ENCODE measurements at regions not wholly inside any gene's neighbourhood (a gene's known extent, or its start where the extent isn't known, plus 50 kb on each side); places are given as distances from the start of the nearest gene placed in this dataset.

GRCh38 chr5:3393122-3393919, 202.3 kb upstream of the IRX1 start:
- DNase-seq = no peak

- no peak for DNase-seq
Measured at GRCh38 chr5:3392306-3392939, 203.2 kb upstream of the IRX1 start.

GRCh38 chr5:3391210-3391609, 204.4 kb upstream of the IRX1 start:
- DNase-seq = no peak

- DNase-seq = no peak
Measured at GRCh38 chr5:3389471-3390026, 206.1 kb upstream of the IRX1 start.

- DNase-seq = no peak
Measured at GRCh38 chr5:3386637-3387036, 209.0 kb upstream of the IRX1 start.

DNA sequence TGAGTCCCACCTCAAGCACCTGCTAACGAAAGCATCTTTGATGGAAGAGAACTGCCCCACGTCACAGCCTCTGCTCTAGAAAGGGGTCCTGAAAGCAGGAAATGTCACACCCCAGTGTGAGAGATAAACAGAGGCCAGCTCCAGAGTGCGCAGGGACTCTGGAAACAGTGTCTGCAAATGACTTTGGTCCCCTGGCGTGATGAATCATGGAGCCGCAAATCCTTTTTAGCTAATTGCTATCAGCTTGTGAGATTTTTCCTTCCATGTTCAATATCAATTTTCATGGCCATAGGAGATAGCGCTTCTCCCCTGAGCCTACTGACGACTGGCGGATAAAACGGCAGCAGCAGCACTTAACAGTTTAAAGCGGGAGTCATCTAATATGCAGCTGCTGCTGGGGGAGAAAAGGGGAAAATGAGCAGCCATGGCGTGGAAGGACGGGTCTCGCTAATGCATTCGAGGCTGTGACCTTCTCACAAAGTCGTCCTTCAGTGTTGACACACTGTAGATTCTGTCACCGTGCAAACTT, 209.6 kb upstream of the IRX1 start:
- no peak for DNase-seq

DNA sequence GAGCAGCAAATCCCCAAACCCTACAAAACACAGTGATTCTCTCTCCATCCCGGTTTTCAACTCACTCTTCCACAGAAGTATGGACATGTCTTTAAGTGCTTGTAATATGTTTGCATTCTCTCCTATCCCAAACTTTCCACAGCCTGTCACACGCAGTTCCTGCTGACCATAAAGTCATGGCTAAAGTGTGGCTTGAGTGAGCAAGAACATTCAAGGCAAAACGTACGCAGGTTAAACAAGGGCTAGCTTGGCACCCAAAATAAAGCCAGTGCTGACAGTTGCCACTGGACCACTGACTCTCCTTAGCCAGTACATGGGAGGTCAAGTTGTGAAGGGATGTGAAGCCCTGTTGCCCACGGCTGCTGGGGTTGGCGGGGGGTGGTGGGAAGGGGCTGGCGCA, 211.1 kb upstream of the IRX1 start:
- no peak for DNase-seq

GRCh38 chr5:3382782-3383181, 212.8 kb upstream of the IRX1 start:
- no peak for DNase-seq

GRCh38 chr5:3382151-3382550, 213.5 kb upstream of the IRX1 start:
- no peak for DNase-seq

DNA sequence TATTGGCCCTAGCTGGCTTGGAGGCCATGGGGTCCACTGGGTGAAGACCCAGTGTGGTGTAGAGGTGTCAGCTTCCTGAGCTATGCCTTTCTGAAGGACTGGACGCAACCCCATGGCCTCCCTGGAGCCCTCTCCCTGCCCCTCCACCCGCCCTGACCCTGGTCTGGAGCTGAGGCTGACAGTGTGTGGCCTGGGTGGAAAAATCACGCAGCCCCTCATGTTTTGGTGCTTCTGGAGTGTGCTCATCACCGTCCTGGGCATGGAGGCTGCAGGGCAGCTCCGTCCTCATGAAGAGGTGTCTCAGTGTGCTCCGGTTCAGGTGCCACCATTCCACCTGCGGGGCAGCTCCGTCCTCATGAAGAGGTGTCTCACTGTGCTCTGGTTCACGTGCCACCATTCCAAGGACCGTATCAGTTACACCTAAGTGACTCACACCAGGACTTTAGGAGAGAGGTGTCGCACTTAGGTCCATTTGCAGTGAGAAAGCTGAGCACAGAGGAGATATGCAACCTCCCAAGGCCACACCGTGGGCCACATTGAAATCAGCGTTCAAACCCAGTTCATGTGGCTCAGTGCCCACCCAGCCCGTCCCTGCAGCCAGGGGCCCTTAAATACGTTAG, 214.3 kb upstream of the IRX1 start:
- no peak for DNase-seq

- DNase-seq = no peak
Measured at GRCh38 chr5:3380689-3381088, 214.9 kb upstream of the IRX1 start.

- DNase-seq = no peak
Measured at GRCh38 chr5:3377831-3378230, 217.8 kb upstream of the IRX1 start.

- no peak for DNase-seq
Measured at GRCh38 chr5:3377176-3377575, 218.5 kb upstream of the IRX1 start.

DNA sequence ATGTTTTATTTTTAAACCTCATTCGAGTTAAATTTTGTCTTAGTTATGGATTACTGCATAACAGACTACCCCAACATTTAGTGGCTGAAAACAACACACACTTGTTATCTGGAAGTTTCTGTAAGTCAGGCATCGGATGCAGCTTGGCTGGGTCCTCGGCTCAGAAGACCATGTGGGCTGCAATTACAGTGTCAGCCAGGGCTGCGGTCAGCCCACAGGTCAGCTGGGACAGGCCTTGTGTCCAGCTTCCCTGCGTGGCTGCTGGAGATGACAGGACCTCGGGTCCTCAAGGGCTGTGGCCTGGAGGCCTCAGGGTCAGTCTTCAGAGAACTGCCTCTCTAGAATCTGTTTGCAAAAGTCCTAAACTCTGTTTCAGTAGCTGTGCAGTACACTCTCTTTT, 219.0 kb upstream of the IRX1 start:
- no peak for DNase-seq

DNA sequence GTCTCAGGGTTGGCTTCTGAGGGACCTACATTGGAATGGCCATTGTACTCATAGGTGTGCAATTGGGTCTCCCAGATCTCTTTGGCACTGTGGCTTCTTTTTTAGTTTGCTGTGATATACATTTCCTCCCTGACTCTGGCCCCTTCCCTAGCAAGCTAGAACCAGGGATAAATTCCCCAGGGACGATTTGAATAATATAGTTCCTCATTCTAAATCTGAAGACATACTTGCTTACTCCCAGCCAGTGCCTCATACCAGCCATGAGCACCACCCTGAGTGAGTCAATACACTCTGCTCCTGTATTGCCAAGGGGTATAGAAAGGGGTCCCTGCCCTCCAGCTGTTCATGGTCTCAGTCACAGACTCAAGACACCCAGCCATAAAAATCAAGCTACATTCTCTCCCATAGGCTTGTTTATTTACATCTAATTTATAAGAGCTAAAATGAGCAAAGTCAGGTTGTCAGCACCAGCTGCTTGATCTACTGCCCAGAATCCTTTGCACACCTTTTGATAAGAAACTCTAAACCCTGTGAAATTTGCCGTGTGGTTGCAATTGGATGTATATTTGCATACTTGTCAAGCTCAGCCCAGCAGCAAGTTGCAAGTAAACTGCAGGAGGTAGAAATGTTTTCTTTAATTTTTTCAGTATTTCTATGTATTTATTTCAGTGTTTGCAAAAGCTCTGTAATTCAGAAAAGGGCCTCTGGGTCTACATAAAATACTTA, 219.9 kb upstream of the IRX1 start:
- no peak for DNase-seq

- DNase-seq = no peak
Measured at GRCh38 chr5:3373391-3373790, 222.2 kb upstream of the IRX1 start.

- DNase-seq = no peak
Measured at GRCh38 chr5:3372289-3372688, 223.3 kb upstream of the IRX1 start.

DNA sequence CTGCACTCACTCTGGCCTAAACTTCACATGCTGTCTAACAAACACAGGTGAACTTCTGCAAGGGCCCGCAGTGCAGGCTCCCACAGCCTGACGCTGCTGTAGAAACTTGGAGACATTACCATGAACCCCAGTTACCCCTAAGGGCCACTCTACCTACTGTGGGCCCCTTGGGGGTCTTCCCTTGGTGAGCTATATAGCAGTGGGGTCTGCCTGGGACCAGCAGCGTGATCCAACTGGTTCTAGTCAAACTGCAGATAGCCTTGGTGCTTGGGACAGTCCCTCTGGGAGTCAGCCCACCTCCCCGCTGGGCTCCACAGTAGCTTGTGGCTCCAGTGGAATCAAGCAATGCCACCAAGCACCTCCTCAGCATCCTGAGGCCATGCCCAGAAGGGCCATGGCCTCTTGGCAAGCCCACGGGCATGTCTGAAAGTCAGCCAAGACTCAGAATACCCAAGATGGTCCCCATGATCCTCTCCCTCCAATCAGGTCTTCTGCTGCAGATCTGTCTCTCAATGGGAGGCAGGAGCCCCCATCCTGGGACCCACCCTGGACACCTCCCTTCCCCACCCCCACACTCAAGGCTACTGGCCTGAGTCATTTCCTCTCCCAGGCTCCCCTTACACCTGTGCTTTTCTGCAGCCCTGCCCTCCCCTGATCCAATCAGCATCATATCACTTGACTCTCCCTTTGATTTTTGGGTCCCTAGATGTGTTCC, 230.0 kb upstream of the IRX1 start:
- no peak for DNase-seq

GRCh38 chr5:3364941-3365340, 230.7 kb upstream of the IRX1 start:
- DNase-seq = no peak

- DNase-seq = no peak
Measured at GRCh38 chr5:3364433-3364832, 231.2 kb upstream of the IRX1 start.

DNA sequence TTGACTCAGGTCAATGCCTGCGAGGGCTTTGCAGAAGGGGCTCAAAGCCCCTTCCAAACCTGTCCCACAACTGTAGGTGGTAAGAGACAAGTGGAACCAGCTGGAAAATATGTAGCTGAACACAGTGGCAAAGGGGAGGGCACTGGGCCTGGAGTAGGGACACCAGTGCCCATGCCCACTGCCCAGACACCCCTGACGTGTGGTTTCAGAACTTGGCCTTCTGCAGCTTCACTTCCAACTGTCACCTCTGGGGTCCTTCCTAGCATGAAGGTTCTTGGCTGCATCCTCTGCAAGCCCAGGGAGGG, 233.1 kb upstream of the IRX1 start:
- no peak for DNase-seq

- no peak for DNase-seq
Measured at GRCh38 chr5:3361811-3362605, 233.6 kb upstream of the IRX1 start.
